GM21528 (cell line): ENCODE measurements at regions not wholly inside any gene's neighbourhood (a gene's known extent, or its start where the extent isn't known, plus 50 kb on each side); places are given as distances from the start of the nearest gene placed in this dataset.
"Not testable (repeated sequence)": the region's sequence is repeated elsewhere in the genome, so short reads cannot be mapped to it uniquely, and the experiment has no call there.

ENCODE experiments used
- ATAC-seq: cut with Tn5 transposase; IDR thresholded peaks from one replicate; pipeline ENCODE4 v1.9.1; 2021; ENCODE audit warnings: mild to moderate bottlenecking, moderate library complexity; ENCODE audit not compliant: unreplicated experiment, low FRiP score

GRCh38 chr2:59184276-59185020, 943.3 kb upstream of the FANCL start:
- ATAC-seq, result no peak

- no peak for ATAC-seq
Measured at GRCh38 chr2:59183070-59183469, 941.9 kb upstream of the FANCL start.

- ATAC-seq, result no peak
Measured at GRCh38 chr2:59182249-59182648, 941.1 kb upstream of the FANCL start.

GRCh38 chr2:59181347-59181746, 940.2 kb upstream of the FANCL start:
- ATAC-seq, result no peak

GRCh38 chr2:59180621-59181020, 939.5 kb upstream of the FANCL start:
- no peak for ATAC-seq

- ATAC-seq, result no peak
Measured at GRCh38 chr2:59180111-59180510, 939.0 kb upstream of the FANCL start.

GRCh38 chr2:59177748-59178147, 936.6 kb upstream of the FANCL start:
- ATAC-seq, result no peak

- no peak for ATAC-seq
Measured at GRCh38 chr2:59176737-59177136, 935.6 kb upstream of the FANCL start.

GRCh38 chr2:59174536-59175243, 933.6 kb upstream of the FANCL start:
- no peak for ATAC-seq

- no peak for ATAC-seq
Measured at GRCh38 chr2:59173325-59173724, 932.2 kb upstream of the FANCL start.

- ATAC-seq, result peak; percentile 71
Measured at GRCh38 chr2:59171019-59171418, 929.9 kb upstream of the FANCL start.

- no peak for ATAC-seq
Measured at GRCh38 chr2:59168766-59169165, 927.6 kb upstream of the FANCL start.

GRCh38 chr2:59167514-59167913, 926.4 kb upstream of the FANCL start:
- ATAC-seq, result no peak

GRCh38 chr2:59157908-59158307, 916.8 kb upstream of the FANCL start:
- not testable (repeated sequence) for ATAC-seq

- ATAC-seq, result no peak
Measured at GRCh38 chr2:59151805-59152204, 910.7 kb upstream of the FANCL start.

GRCh38 chr2:59150217-59150849, 909.2 kb upstream of the FANCL start:
- ATAC-seq, result no peak

GRCh38 chr2:59149271-59149670, 908.1 kb upstream of the FANCL start:
- ATAC-seq, result no peak

- ATAC-seq, result no peak
Measured at GRCh38 chr2:59112258-59112657, 871.1 kb upstream of the FANCL start.

GRCh38 chr2:59096973-59097372, 855.8 kb upstream of the FANCL start:
- ATAC-seq, result no peak

GRCh38 chr2:59093571-59093970, 852.4 kb upstream of the FANCL start:
- ATAC-seq, result no peak

- ATAC-seq, result no peak
Measured at GRCh38 chr2:59084326-59084725, 843.2 kb upstream of the FANCL start.
